Psoas muscle (tissue), 7 donors: ENCODE measurements at regions not wholly inside any gene's neighbourhood (a gene's known extent, or its start where the extent isn't known, plus 50 kb on each side); places are given as distances from the start of the nearest gene placed in this dataset.

ENCODE experiments used
- ATAC-seq, 4 donors: fragments of 200-7000 bp; cut with Tn5 transposase; one replicate each; pipeline ENCODE4 v1.9.1; 2020; ENCODE audit warnings: moderate library complexity in 3 of 4, mild to moderate bottlenecking in 2 of 4
- DNase-seq, 2 donors: peaks; one replicate each; pipeline ENCODE4 v3.0.0-alpha.2; 2020
- H3K27ac ChIP-seq: fragments of 200-600 bp; one replicate; pipeline ENCODE4 v1.8.0; 2022
- H3K27me3 ChIP-seq, 3 donors: fragments of 200-600 bp in 1 of 3; one replicate each; pipeline versions ENCODE4 v1.6.1 to v1.8.0; 2013 to 2022; ENCODE audit warnings: low read length in 2 of 3, mild to moderate bottlenecking in 2 of 3, moderate library complexity in 1 of 3; ENCODE audit not compliant: insufficient read depth in 3 of 3
- H3K36me3 ChIP-seq, 2 donors: fragments of 200-600 bp in 1 of 2; one replicate each; pipeline versions ENCODE4 v1.6.1 to v1.8.0; 2013 to 2022; ENCODE audit warnings: low read depth in 1 of 2, mild to moderate bottlenecking in 1 of 2, moderate library complexity in 1 of 2; ENCODE audit not compliant: insufficient read depth in 1 of 2
- H3K4me1 ChIP-seq: fragments of 200-600 bp; one replicate; pipeline ENCODE4 v1.8.0; 2022
- H3K4me3 ChIP-seq: fragments of 200-600 bp; one replicate; pipeline ENCODE4 v1.8.0; 2022; ENCODE audit warnings: mild to moderate bottlenecking
- H3K9me3 ChIP-seq: fragments of 200-600 bp; one replicate; pipeline ENCODE4 v1.8.0; 2022
- CTCF ChIP-seq: fragments of 200-600 bp; IDR thresholded peaks from one replicate; pipeline ENCODE4 v1.8.0; 2022; ENCODE audit warnings: antibody characterized with exemption
- WGBS, 3 donors: extraction: QIAGEN DNeasy Blood & Tissue Kit; methylation state at CpG; one replicate each; pipeline versions ENCODE4 v1.1.6 to v1.1.7; 2013; 5-methylcytosine and 5-hydroxymethylcytosine counted together
- intact Hi-C, 2 donors: fragments of 100-400 bp; cut with DNase I; formaldehyde crosslinking; loops; one replicate each; pipeline versions ENCODE4 v1.11.0 to v1.14.2; 2022
- donor health status: healthy with polysubstance abuse.
- donor health status: DM: no; HTN: no; CAD: no; lungs with moderate emphysema.
- donor health status: Bipolar disorder and iron deficiency.
- donor health status: healthy.
- donor health status: DM: yes; HTN: yes; CAD: no.
- donor health status: DM: no; HTN: no; CAD: no.
- donor health status: DM: yes; HTN: yes; CAD: no.

DNA sequence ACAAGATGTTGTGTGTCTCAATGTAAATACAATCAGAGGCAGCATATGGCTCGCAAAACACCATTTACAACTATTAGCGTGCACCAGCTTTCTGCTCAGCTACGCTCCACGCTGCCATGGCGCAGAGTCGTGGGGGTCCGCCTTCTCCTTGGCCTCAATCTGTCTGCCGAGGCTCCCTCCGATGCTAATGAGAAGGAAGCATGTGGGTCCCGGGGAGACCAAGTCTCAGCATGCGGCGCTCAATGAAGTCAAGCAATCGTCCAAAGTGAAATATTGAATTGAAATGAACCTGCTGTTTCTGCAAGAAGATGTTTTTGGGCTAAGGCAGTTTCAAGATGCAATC is 228.9 kb downstream of the TOMM20 start:
- H3K9me3 ChIP-seq = no peaks in the 10 kb centered on the region
- H3K4me3 ChIP-seq = no peak overlapping the region
- intact Hi-C loops = loop anchor here in 1 of 2 donors (5.0 kb wide), 3 partner anchors 98 to 178 kb away; no protein-coding TSS in a partner anchor
- DNase-seq = no peak
- no peak for ATAC-seq
- 95% methylated on average over 13 of the region's 13 CpGs for WGBS, 3 donors
- H3K4me1 ChIP-seq = peaks cover 27% of the 10 kb centered on the region
- no peaks in the 10 kb centered on the region for H3K27me3 ChIP-seq
- peak overlapping the region; percentile 90 for H3K27ac ChIP-seq
- no peaks in the 10 kb centered on the region for H3K36me3 ChIP-seq
- TF ChIP-seq CTCF = no peak

DNA sequence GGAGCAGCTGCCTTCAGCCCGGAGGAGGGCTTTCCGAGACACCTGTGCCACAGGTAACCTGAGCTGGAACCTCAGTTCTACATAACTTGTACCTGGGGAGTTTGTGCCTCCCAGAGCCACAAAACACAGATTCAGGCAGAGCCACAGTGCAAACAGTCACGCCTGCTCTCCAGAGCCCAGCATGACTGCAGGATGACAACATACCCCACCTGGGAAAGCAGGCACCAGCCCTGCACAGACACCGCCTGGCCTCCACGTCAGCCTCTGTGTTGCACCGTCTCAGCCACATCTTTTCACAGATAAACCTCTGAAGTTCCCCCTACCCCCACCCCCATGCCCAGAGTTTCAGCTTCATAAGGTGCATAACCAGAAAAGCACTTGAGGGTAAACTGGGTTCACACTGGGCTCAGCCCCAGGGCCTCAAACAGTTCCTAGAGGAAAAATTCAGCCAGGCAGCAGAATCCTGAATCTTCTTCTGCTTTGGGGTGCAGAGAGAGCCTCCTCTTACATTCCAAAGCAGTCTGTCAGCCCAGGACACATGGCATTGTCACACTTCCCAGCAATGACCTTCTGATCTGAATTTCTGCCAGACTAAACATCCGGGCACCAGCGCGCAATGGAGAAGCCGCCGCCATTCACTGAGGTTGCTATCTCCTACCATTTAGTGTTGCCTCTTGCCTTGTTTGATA is 229.5 kb downstream of the TOMM20 start:
- no peak for TF ChIP-seq CTCF
- intact Hi-C loops = loop anchor here in 1 of 2 donors (5.0 kb wide), 3 partner anchors 98 to 178 kb away; no protein-coding TSS in a partner anchor
- H3K27ac ChIP-seq = peak overlapping the region; percentile 90
- WGBS, 3 donors = 37 to 71% (median 57%) methylated on average over 11 of the region's 11 CpGs
- H3K36me3 ChIP-seq = no peaks in the 10 kb centered on the region
- H3K9me3 ChIP-seq = no peaks in the 10 kb centered on the region
- DNase-seq (no peak), ATAC-seq (peak; percentile 40 to 71 (median 54))
- no peak overlapping the region for H3K4me3 ChIP-seq
- H3K27me3 ChIP-seq = no peaks in the 10 kb centered on the region
- peaks cover 27% of the 10 kb centered on the region for H3K4me1 ChIP-seq

- intact Hi-C loops = loop anchor here in 1 of 2 donors (5.0 kb wide), 3 partner anchors 99 to 179 kb away; no protein-coding TSS in a partner anchor
- TF ChIP-seq CTCF = no peak
- DNase-seq (no peak), ATAC-seq (peak in 1 of 4 donors; percentile 1)
- Histone ChIP-seq H3K36me3 (no peaks in the 10 kb centered on the region), H3K4me3 (no peak overlapping the region), H3K9me3 (no peaks in the 10 kb centered on the region), H3K27me3 (no peaks in the 10 kb centered on the region), H3K4me1 (peaks cover 27% of the 10 kb centered on the region), H3K27ac (peak overlapping the region; percentile 90)
- WGBS, 3 donors = 64 to 79% (median 70%) methylated on average over 9 of the region's 9 CpGs
Observed at GRCh38 chr1:234898455-234899033, 230.1 kb downstream of the TOMM20 start.

GRCh38 chr1:234897754-234898454 is 230.7 kb downstream of the TOMM20 start:
- H3K4me3 ChIP-seq = no peak overlapping the region

More at GRCh38 chr1:234897754-234898454, 230.7 kb downstream of the TOMM20 start:
- intact Hi-C loops = loop anchor here in 1 of 2 donors (5.0 kb wide), 3 partner anchors 99 to 179 kb away; no protein-coding TSS in a partner anchor
- ATAC-seq (peak; percentile 69 to 87 (median 84)), DNase-seq (peak in 1 of 2 donors; percentile 82)
- Histone ChIP-seq H3K27me3 (no peaks in the 10 kb centered on the region), H3K27ac (peak overlapping the region; percentile 90), H3K9me3 (no peaks in the 10 kb centered on the region), H3K4me1 (peaks cover 27% of the 10 kb centered on the region), H3K36me3 (no peaks in the 10 kb centered on the region)
- WGBS, 3 donors = 32 to 43% (median 37%) methylated on average over 10 of the region's 10 CpGs
- TF ChIP-seq CTCF = no peak
